ENCODE measurements at regions not wholly inside any gene's neighbourhood (a gene's known extent, or its start where the extent isn't known, plus 50 kb on each side); places are given as distances from the start of the nearest gene placed in this dataset.

- no peak overlapping the region for H3K4me3 ChIP-seq (ENCODE audit: low read depth, low read length)
- TF ChIP-seq, protein P1, sequence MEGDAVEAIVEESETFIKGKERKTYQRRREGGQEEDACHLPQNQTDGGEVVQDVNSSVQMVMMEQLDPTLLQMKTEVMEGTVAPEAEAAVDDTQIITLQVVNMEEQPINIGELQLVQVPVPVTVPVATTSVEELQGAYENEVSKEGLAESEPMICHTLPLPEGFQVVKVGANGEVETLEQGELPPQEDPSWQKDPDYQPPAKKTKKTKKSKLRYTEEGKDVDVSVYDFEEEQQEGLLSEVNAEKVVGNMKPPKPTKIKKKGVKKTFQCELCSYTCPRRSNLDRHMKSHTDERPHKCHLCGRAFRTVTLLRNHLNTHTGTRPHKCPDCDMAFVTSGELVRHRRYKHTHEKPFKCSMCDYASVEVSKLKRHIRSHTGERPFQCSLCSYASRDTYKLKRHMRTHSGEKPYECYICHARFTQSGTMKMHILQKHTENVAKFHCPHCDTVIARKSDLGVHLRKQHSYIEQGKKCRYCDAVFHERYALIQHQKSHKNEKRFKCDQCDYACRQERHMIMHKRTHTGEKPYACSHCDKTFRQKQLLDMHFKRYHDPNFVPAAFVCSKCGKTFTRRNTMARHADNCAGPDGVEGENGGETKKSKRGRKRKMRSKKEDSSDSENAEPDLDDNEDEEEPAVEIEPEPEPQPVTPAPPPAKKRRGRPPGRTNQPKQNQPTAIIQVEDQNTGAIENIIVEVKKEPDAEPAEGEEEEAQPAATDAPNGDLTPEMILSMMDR (IDR thresholded peaks at IDR 0.05; ENCODE audit: borderline replicate concordance, insufficient read depth, low read depth, low read length), result peak; percentile 55
Observed at GRCh38 chr4:55184600-55185523, 59.5 kb upstream of the KDR start.

- no peak overlapping the region for H3K4me3 ChIP-seq (ENCODE audit: low read depth, low read length)
- TF ChIP-seq, protein P1 (IDR thresholded peaks at IDR 0.05; ENCODE audit: borderline replicate concordance, insufficient read depth, low read depth, low read length), result no peak
Observed at GRCh38 chr4:55186123-55186522, 60.7 kb upstream of the KDR start.

GRCh38 chr4:55186700-55187099 lies 61.3 kb upstream of the KDR start:
- TF ChIP-seq, protein P1 (IDR thresholded peaks at IDR 0.05; ENCODE audit: borderline replicate concordance, insufficient read depth, low read depth, low read length), result no peak
- no peak overlapping the region for H3K4me3 ChIP-seq (ENCODE audit: low read depth, low read length)

- TF ChIP-seq, protein P1 (IDR thresholded peaks at IDR 0.05; ENCODE audit: borderline replicate concordance, insufficient read depth, low read depth, low read length), result no peak
- H3K4me3 ChIP-seq (ENCODE audit: low read depth, low read length), result no peak overlapping the region
Observed at GRCh38 chr4:55214172-55214571, 88.8 kb upstream of the KDR start.

DNA sequence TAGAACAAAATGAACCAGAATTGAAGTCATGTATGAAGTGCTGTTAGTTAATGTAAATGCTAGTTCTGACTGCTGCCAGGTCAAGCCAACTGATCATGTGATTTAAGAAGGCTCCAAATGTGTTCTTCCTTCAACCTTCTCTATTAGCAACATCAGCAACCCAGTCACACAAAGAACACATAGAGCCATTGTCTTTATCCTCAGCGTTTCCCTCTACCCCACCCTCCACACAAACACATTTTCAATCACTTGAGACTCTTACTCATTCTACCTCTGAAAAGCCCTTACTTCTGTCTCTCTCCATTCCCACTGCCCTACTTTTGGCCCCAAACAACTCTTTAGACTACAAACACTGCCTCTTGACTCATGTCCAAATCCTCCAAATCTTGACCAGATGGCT lies 89.7 kb upstream of the KDR start:
- TF ChIP-seq, protein P1 (IDR thresholded peaks at IDR 0.05; ENCODE audit: borderline replicate concordance, insufficient read depth, low read depth, low read length), result no peak
- H3K4me3 ChIP-seq (ENCODE audit: low read depth, low read length), result no peak overlapping the region

GRCh38 chr4:55216863-55217635 lies 91.7 kb upstream of the KDR start:
- H3K4me3 ChIP-seq (ENCODE audit: low read depth, low read length), result no peak overlapping the region
- TF ChIP-seq, protein P1 (IDR thresholded peaks at IDR 0.05; ENCODE audit: borderline replicate concordance, insufficient read depth, low read depth, low read length), result no peak
